PC-3 (cell line): ENCODE measurements at regions not wholly inside any gene's neighbourhood (a gene's known extent, or its start where the extent isn't known, plus 50 kb on each side); places are given as distances from the start of the nearest gene placed in this dataset.

Source experiments
- EZH2 ChIP-seq: fragments of 300-600 bp; sonication (generic); IDR thresholded peaks from one replicate; pipeline ENCODE4 v1.6.1; 2017; ENCODE audit warnings: antibody characterized with exemption, mild to moderate bottlenecking, low read length; ENCODE audit not compliant: unreplicated experiment
- EZH2phosphoT487 ChIP-seq: fragments of 300-600 bp; sonication (generic); IDR thresholded peaks from 2 replicates; pipeline ENCODE4 v1.6.1; 2018; ENCODE audit warnings: mild to moderate bottlenecking, antibody characterized with exemption, low read length, borderline replicate concordance
- TF ChIP-seq, protein P1 (sequence below): fragments of 300-600 bp; sonication (generic); conservative IDR thresholded peaks from 2 replicates; pipeline ENCODE4 v1.5.1; 2017; ENCODE audit warnings: antibody characterized with exemption, low read depth, mild to moderate bottlenecking, low read length

DNA sequence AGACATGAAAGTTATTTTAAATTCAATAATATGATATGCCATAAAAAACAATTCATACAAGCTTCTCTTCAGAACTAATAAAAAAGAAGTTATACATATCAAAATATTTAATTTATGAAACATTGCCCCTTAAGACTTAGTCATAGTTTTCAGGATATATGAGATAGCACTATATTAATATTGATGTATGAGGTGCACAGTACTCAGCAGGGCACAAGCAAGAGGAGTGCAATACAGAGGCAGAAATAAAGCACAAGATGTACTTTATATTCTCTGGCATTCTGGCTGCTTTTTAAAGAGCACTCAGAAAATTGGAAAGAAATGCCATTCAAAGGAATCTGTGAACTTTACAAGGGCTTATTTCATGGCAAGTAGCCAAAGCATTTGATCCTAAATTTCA, 274.9 kb downstream of the CPXCR1 start:
- TF ChIP-seq, protein P1, sequence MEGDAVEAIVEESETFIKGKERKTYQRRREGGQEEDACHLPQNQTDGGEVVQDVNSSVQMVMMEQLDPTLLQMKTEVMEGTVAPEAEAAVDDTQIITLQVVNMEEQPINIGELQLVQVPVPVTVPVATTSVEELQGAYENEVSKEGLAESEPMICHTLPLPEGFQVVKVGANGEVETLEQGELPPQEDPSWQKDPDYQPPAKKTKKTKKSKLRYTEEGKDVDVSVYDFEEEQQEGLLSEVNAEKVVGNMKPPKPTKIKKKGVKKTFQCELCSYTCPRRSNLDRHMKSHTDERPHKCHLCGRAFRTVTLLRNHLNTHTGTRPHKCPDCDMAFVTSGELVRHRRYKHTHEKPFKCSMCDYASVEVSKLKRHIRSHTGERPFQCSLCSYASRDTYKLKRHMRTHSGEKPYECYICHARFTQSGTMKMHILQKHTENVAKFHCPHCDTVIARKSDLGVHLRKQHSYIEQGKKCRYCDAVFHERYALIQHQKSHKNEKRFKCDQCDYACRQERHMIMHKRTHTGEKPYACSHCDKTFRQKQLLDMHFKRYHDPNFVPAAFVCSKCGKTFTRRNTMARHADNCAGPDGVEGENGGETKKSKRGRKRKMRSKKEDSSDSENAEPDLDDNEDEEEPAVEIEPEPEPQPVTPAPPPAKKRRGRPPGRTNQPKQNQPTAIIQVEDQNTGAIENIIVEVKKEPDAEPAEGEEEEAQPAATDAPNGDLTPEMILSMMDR, result no peak
- TF ChIP-seq EZH2 (no peak), EZH2phosphoT487 (no peak)
